Stimulated activated naive B cell treated with anti-CD40 and anti-IgM and Interleukin-4, amounts not matched to agents 10 μg/mL and 1 μg/mL and 100 μg/mL, for 72 hours (primary cell): ENCODE measurements at regions not wholly inside any gene's neighbourhood (a gene's known extent, or its start where the extent isn't known, plus 50 kb on each side); places are given as distances from the start of the nearest gene placed in this dataset.
"Not testable (repeated sequence)": the region's sequence is repeated elsewhere in the genome, so short reads cannot be mapped to it uniquely, and the experiment has no call there.

Source experiments
- ATAC-seq, 2 donors: fragments of 150-1000 bp; cut with Tn5 transposase; replicated peaks; 2 replicates each; pipeline ENCODE4 v1.10.0; 2021; ENCODE audit warnings: moderate library complexity in 1 of 2
- DNase-seq: peaks from one replicate; pipeline ENCODE4 v3.0.0; 2021
- H3K27ac Mint-ChIP-seq: one replicate; pipeline ENCODE4 v1.8.0; 2022; ENCODE audit warnings: mild to moderate bottlenecking, mixed read lengths
- H3K27me3 Mint-ChIP-seq, 2 donors: one replicate each; pipeline ENCODE4 v1.8.0; 2022; ENCODE audit warnings: mixed read lengths in 2 of 2
- H3K36me3 Mint-ChIP-seq, 2 donors: one replicate each; pipeline ENCODE4 v1.8.0; 2022; ENCODE audit warnings: mixed read lengths in 2 of 2, mild to moderate bottlenecking in 1 of 2
- H3K4me1 Mint-ChIP-seq, 2 donors: one replicate each; pipeline ENCODE4 v1.8.0; 2022; ENCODE audit warnings: mixed read lengths in 2 of 2, mild to moderate bottlenecking in 1 of 2
- H3K4me3 Mint-ChIP-seq, 2 donors: one replicate each; pipeline ENCODE4 v1.8.0; 2022; ENCODE audit warnings: mild to moderate bottlenecking in 2 of 2, mixed read lengths in 2 of 2, moderate library complexity in 1 of 2
- H3K9me3 Mint-ChIP-seq, 2 donors: one replicate each; pipeline ENCODE4 v1.8.0; 2022; ENCODE audit warnings: mixed read lengths in 2 of 2, mild to moderate bottlenecking in 1 of 2

- not testable (repeated sequence) for H3K27me3 Mint-ChIP-seq, H3K4me1 Mint-ChIP-seq, H3K9me3 Mint-ChIP-seq, H3K27ac Mint-ChIP-seq, H3K4me3 Mint-ChIP-seq, H3K36me3 Mint-ChIP-seq, ATAC-seq, DNase-seq
Observed at GRCh38 chr18:5830902-5831301, 64.4 kb downstream of the TMEM200C start.

- no peak for DNase-seq
- peaks cover 4% of the 10 kb centered on the region in 2 donors for H3K9me3 Mint-ChIP-seq
- no peak overlapping the region for H3K4me3 Mint-ChIP-seq
- no peaks in the 10 kb centered on the region for H3K4me1 Mint-ChIP-seq
- H3K27me3 Mint-ChIP-seq, result peaks cover 0 to 5% of the 10 kb centered on the region in 2 donors
- no peak for ATAC-seq
- no peaks in the 10 kb centered on the region for H3K36me3 Mint-ChIP-seq
- H3K27ac Mint-ChIP-seq, result no peak overlapping the region
Observed at GRCh38 chr18:5828913-5829312, 66.4 kb downstream of the TMEM200C start.

- no peaks in the 10 kb centered on the region for H3K36me3 Mint-ChIP-seq
- H3K27me3 Mint-ChIP-seq, result peaks cover 0 to 2% of the 10 kb centered on the region in 2 donors
- no peak overlapping the region for H3K4me3 Mint-ChIP-seq
- H3K4me1 Mint-ChIP-seq, result no peaks in the 10 kb centered on the region
- peaks cover 4 to 6% of the 10 kb centered on the region in 2 donors for H3K9me3 Mint-ChIP-seq
- DNase-seq (no peak), ATAC-seq (no peak)
- no peak overlapping the region for H3K27ac Mint-ChIP-seq
Observed at GRCh38 chr18:5825663-5826062, 69.7 kb downstream of the TMEM200C start.

GRCh38 chr18:5824370-5824984 is 70.8 kb downstream of the TMEM200C start:
- ATAC-seq (no peak), DNase-seq (no peak)
- no peaks in the 10 kb centered on the region for H3K4me1 Mint-ChIP-seq
- no peak overlapping the region for H3K4me3 Mint-ChIP-seq
- H3K27ac Mint-ChIP-seq, result no peak overlapping the region
- H3K9me3 Mint-ChIP-seq, result peaks cover 4 to 6% of the 10 kb centered on the region in 2 donors
- no peaks in the 10 kb centered on the region for H3K27me3 Mint-ChIP-seq
- no peaks in the 10 kb centered on the region for H3K36me3 Mint-ChIP-seq

- H3K9me3 Mint-ChIP-seq, result peaks cover 1 to 4% of the 10 kb centered on the region in 2 donors
- no peaks in the 10 kb centered on the region for H3K36me3 Mint-ChIP-seq
- ATAC-seq, result no peak
- H3K4me3 Mint-ChIP-seq, result no peak overlapping the region
- no peaks in the 10 kb centered on the region for H3K4me1 Mint-ChIP-seq
- H3K27ac Mint-ChIP-seq, result no peak overlapping the region
- no peaks in the 10 kb centered on the region for H3K27me3 Mint-ChIP-seq
- DNase-seq, result no peak
Observed at GRCh38 chr18:5817816-5818215, 77.5 kb downstream of the TMEM200C start.

- H3K36me3 Mint-ChIP-seq, result no peaks in the 10 kb centered on the region
- H3K27me3 Mint-ChIP-seq, result no peaks in the 10 kb centered on the region
Observed at GRCh38 chr18:5806860-5807259, 88.5 kb downstream of the TMEM200C start.

GRCh38 chr18:5787936-5788335 is 107.4 kb downstream of the TMEM200C start:
- ATAC-seq (no peak), DNase-seq (no peak)
- peaks cover 9 to 11% of the 10 kb centered on the region in 2 donors for H3K9me3 Mint-ChIP-seq
- H3K4me3 Mint-ChIP-seq, result no peak overlapping the region
- H3K36me3 Mint-ChIP-seq, result no peaks in the 10 kb centered on the region
- H3K27me3 Mint-ChIP-seq, result no peaks in the 10 kb centered on the region
- no peaks in the 10 kb centered on the region for H3K4me1 Mint-ChIP-seq
- H3K27ac Mint-ChIP-seq, result no peak overlapping the region

More at GRCh38 chr18:5806860-5807259, 88.5 kb downstream of the TMEM200C start:
- DNase-seq, result no peak
- H3K4me3 Mint-ChIP-seq, result no peak overlapping the region
- H3K9me3 Mint-ChIP-seq, result peaks cover 15 to 22% of the 10 kb centered on the region in 2 donors
- no peak for ATAC-seq
- H3K27ac Mint-ChIP-seq, result no peak overlapping the region
- H3K4me1 Mint-ChIP-seq, result no peaks in the 10 kb centered on the region

GRCh38 chr18:5779922-5780321 is 115.4 kb downstream of the TMEM200C start:
- DNase-seq (no peak), ATAC-seq (no peak)
- Mint-ChIP-seq H3K4me3 (no peak overlapping the region), H3K36me3 (no peaks in the 10 kb centered on the region), H3K4me1 (no peaks in the 10 kb centered on the region), H3K27me3 (peaks cover 0 to 5% of the 10 kb centered on the region in 2 donors), H3K27ac (no peak overlapping the region), H3K9me3 (peaks cover 3 to 7% of the 10 kb centered on the region in 2 donors)

GRCh38 chr18:5772306-5773105 is 122.8 kb downstream of the TMEM200C start:
- ATAC-seq (no peak), DNase-seq (no peak)
- Mint-ChIP-seq H3K27me3 (no peaks in the 10 kb centered on the region), H3K36me3 (no peaks in the 10 kb centered on the region), H3K4me3 (no peak overlapping the region), H3K4me1 (no peaks in the 10 kb centered on the region), H3K27ac (no peak overlapping the region), H3K9me3 (peaks cover 0 to 2% of the 10 kb centered on the region in 2 donors)

- H3K27ac Mint-ChIP-seq, result no peak overlapping the region
- DNase-seq (no peak), ATAC-seq (no peak)
- no peaks in the 10 kb centered on the region for H3K4me1 Mint-ChIP-seq
- H3K9me3 Mint-ChIP-seq, result peaks cover 0 to 2% of the 10 kb centered on the region in 2 donors
- H3K4me3 Mint-ChIP-seq, result no peak overlapping the region
- H3K36me3 Mint-ChIP-seq, result no peaks in the 10 kb centered on the region
- no peaks in the 10 kb centered on the region for H3K27me3 Mint-ChIP-seq
Observed at GRCh38 chr18:5771343-5771742, 124.0 kb downstream of the TMEM200C start.

GRCh38 chr18:5770176-5770575 is 125.1 kb downstream of the TMEM200C start:
- no peaks in the 10 kb centered on the region for H3K4me1 Mint-ChIP-seq
- H3K27me3 Mint-ChIP-seq, result no peaks in the 10 kb centered on the region
- H3K36me3 Mint-ChIP-seq, result no peaks in the 10 kb centered on the region
- H3K4me3 Mint-ChIP-seq, result no peak overlapping the region
- no peak overlapping the region for H3K27ac Mint-ChIP-seq
- ATAC-seq (no peak), DNase-seq (no peak)
- H3K9me3 Mint-ChIP-seq, result no peaks in the 10 kb centered on the region

- H3K4me3 Mint-ChIP-seq, result no peak overlapping the region
- no peaks in the 10 kb centered on the region for H3K36me3 Mint-ChIP-seq
- ATAC-seq (no peak), DNase-seq (no peak)
- no peaks in the 10 kb centered on the region for H3K9me3 Mint-ChIP-seq
- no peak overlapping the region for H3K27ac Mint-ChIP-seq
- H3K27me3 Mint-ChIP-seq, result no peaks in the 10 kb centered on the region
- H3K4me1 Mint-ChIP-seq, result no peaks in the 10 kb centered on the region
Observed at GRCh38 chr18:5768454-5768853, 126.9 kb downstream of the TMEM200C start.

- ATAC-seq, result no peak
- H3K36me3 Mint-ChIP-seq, result no peaks in the 10 kb centered on the region
- H3K27me3 Mint-ChIP-seq, result peaks cover 6 to 9% of the 10 kb centered on the region in 2 donors
- H3K4me1 Mint-ChIP-seq, result no peaks in the 10 kb centered on the region
- no peak for DNase-seq
- no peak overlapping the region for H3K4me3 Mint-ChIP-seq
- H3K27ac Mint-ChIP-seq, result no peak overlapping the region
- no peaks in the 10 kb centered on the region for H3K9me3 Mint-ChIP-seq
Observed at GRCh38 chr18:5759194-5759593, 136.1 kb downstream of the TMEM200C start.

GRCh38 chr18:5756823-5757222 is 138.5 kb downstream of the TMEM200C start:
- DNase-seq, result no peak
- Mint-ChIP-seq H3K27ac (no peak overlapping the region), H3K9me3 (no peaks in the 10 kb centered on the region), H3K4me1 (no peaks in the 10 kb centered on the region), H3K4me3 (no peak overlapping the region), H3K27me3 (peaks cover 6 to 9% of the 10 kb centered on the region in 2 donors), H3K36me3 (no peaks in the 10 kb centered on the region)
- no peak for ATAC-seq

- H3K4me1 Mint-ChIP-seq, result no peaks in the 10 kb centered on the region
- no peaks in the 10 kb centered on the region for H3K36me3 Mint-ChIP-seq
- ATAC-seq (no peak), DNase-seq (no peak)
- no peaks in the 10 kb centered on the region for H3K27me3 Mint-ChIP-seq
- peaks cover 3 to 8% of the 10 kb centered on the region in 2 donors for H3K9me3 Mint-ChIP-seq
- no peak overlapping the region for H3K4me3 Mint-ChIP-seq
- no peak overlapping the region for H3K27ac Mint-ChIP-seq
Observed at GRCh38 chr18:5747678-5748077, 147.6 kb downstream of the TMEM200C start.
